GM12801 (cell line): ENCODE measurements at regions not wholly inside any gene's neighbourhood (a gene's known extent, or its start where the extent isn't known, plus 50 kb on each side); places are given as distances from the start of the nearest gene placed in this dataset.

ENCODE experiments used
- TF ChIP-seq, protein P1 (sequence below): IDR thresholded peaks from one replicate; pipeline ENCODE4 v1.5.1; 2011; ENCODE audit warnings: control low read depth; ENCODE audit not compliant: insufficient read length; ENCODE audit errors: extremely low read depth

DNA sequence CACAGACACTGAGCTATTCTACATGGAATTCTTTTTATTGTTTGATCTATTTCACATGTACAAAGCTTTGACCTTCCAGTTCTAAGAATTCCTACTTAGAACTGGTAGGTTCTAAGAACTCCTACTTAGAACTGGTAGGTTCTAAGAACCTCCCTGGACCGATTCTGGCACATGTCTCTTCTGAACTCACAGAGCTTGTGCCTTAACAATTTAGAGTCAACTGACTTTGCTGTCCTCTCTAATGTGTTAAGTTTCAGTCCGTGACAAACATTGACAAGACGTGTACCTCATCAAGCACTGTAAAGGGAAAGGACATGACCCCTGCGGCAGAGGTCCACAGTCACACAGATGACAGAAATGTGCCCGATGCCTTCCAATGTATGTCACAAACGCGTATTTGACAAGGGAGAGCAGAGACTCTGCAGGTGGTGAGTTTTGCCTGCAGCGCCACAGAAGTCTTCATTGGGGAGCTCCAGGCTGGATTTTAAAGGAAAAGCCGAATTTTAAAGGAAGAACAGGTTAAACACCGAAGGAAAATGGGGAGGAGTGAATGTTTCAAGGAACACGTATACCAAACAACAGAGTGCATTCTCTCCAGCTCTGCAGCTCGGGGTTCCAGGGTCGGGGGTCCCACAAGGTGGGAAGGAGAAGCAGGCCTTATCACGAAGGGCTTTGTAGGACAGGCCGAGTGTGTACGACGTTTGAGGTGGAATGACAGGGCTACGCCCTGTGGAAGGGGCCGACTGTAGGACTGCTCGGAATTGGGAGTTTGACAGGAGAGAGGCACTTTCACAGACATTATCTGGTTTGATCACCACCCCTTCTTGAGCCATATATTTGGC lies 161.1 kb upstream of the KLF14 start:
- TF ChIP-seq, protein P1, sequence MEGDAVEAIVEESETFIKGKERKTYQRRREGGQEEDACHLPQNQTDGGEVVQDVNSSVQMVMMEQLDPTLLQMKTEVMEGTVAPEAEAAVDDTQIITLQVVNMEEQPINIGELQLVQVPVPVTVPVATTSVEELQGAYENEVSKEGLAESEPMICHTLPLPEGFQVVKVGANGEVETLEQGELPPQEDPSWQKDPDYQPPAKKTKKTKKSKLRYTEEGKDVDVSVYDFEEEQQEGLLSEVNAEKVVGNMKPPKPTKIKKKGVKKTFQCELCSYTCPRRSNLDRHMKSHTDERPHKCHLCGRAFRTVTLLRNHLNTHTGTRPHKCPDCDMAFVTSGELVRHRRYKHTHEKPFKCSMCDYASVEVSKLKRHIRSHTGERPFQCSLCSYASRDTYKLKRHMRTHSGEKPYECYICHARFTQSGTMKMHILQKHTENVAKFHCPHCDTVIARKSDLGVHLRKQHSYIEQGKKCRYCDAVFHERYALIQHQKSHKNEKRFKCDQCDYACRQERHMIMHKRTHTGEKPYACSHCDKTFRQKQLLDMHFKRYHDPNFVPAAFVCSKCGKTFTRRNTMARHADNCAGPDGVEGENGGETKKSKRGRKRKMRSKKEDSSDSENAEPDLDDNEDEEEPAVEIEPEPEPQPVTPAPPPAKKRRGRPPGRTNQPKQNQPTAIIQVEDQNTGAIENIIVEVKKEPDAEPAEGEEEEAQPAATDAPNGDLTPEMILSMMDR = no peak

DNA sequence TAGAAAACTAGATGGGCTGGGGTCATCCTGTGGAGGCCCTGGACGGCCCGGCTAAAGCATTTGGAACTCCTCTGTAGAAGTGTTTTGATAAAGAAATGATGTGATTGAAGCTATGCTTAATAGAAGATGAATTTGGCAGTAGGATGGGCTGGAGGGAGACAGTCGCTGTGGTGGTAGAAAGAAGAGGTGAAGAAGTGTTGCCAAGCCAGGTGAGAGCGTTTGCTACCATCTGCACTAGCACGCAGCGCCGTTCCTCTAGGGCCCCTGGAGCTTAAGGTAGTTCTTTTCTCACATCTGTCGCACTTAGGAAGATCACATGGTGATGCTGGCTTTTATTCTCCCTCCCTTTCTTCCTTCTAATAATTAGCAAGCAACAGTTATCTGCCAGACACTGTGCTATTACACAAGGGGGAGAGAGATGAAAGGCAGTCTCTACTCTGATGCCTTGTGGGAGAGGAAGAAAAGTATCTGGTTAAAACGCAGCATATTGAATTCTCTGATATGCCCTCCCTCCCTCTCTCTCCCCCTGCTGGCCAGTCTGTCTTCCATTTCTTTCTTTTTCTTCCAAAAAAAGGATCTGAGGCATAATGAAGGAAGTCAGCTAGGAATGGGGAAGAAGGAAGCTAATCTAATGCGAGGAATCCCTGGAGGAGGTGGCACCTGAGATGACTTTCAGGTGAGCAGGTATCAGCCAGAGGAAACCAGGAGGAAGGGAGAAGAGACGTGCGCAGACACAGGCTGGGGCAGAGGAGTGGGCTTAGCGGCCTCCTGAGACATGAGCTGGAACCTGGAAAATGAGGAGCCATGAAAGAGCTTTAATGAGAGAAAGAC lies 162.3 kb upstream of the KLF14 start:
- TF ChIP-seq, protein P1 = no peak

DNA sequence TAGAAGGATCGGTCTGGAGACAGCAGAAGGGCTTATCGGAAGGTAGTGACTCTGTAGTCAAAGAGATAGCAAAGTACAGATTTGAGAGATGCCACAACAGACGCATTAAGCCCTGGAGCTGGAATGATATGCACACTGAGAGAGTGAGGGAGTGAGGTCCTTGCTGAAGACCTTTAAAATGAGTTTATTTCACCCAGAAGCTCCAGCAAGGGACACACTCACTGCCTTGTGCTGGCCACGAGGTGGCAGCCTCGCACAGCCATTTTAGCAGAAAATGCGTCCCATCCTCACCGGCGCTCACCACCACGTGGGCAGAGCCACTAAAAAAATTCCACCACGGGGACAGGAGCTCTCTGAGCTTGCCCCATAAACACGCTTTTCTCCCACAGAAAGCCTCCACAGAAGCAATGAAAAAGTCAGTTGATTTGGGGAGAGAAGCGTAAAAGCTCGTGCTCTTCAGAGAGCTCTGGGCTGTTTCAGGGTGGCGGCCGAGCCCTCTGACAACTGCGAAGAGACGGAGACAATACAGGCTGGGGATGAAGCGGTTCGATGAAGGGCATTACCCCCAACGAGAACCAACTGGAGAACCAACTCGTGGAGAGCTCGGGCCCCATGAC lies 163.0 kb upstream of the KLF14 start:
- TF ChIP-seq, protein P1 = peak; percentile 42

DNA sequence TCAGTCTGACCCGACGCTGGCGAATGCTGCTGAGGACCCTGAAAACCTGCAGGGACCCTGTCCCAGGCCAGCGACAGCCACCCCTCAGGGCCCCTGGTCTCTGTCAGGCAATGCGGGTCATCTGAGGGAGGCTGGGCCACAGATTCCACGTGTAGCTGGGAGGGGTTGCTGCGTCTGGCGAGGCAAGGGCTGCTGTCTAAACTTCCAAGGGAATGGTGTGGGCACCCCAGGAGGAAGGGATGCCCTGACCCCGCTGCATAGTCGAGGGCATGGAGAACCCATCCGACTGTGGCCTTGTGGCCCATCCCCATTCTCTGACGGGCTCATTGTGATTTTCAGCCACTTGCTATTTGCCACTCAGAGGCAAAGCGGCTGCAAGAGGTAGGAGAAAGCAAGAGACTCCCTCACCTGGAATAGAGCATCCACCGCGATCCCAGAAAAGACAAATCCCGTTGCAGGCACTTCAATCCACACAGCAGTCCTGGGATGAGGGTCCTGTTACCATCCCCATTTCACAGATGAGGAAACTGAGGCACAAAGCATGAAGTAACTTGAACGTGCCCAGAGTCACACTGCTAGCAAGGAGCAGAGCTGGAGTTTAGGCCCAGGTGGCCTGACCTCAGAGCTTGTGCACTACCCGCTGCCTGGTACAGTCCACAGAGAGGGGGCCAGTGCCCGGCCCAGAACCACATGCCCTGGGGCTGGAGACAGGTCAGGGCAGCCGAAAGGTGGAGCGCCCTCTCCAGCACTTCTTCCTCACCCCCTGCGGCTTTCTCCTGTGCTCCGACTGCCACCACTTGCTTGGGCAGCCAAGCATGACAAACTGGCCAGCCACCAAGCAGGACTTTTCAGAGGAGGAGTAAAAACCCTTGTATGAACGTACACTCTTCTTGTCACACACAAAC lies 163.8 kb upstream of the KLF14 start:
- TF ChIP-seq, protein P1 = no peak

DNA sequence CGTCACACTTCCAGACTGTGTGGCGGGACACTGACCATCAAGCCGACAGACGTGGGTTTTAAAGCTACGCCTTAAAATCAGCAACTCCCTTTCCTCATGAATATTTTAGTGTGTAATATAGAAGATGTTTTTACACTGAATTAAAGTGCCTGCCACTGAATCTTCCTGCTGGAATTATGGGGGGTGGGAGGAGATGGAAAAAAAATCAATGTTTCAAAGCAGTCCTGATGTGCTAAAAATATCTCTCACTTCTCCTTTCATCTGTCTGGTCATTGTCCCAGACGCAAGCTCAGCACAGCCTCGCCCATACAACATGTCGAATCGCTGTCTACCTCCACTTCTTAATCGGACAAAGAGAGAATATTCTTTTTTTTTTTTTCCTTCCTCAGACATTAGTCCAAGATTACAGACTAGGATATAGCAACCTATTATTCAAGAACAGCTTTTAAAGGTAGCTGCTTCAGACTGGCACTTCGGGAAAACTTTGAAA lies 165.1 kb upstream of the KLF14 start:
- TF ChIP-seq, protein P1 = no peak

DNA sequence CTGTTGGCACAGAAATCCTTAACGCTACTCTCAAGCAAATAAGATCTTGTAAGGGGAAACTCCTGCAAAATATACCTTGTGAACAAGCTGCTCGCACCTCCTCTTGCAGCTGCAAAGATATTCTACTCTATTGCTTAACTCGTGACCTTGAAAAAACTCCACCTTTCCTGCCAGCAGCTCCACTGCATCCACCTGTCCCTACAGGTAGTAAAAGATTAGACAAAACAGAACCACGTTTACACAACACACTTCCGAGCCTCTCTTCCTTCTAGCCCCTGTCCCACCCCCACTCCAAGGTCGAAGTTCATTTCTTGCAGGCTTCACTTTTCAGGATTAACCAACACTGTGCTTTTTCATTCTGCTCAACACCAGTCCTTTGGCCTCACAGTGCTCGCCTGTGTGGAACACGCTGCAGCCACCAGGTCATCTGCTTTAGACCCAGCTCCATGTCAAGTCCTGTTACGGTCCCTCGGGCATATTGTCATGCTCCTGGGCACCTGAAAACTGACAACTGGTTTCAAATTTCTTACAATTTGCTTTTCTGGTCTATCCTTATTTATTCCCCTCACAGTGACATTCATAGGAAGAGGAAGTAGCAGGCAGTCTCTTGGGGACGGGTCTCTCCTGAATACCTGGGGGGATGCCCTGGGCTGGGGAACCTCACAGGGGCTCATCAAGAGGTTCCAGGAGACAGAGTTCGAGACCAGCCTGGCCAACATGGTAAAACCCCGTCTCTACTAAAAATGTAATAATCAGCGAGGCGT lies 165.8 kb upstream of the KLF14 start:
- TF ChIP-seq, protein P1 = no peak
